Liver (tissue), 8 donors: ENCODE measurements at regions not wholly inside any gene's neighbourhood (a gene's known extent, or its start where the extent isn't known, plus 50 kb on each side); places are given as distances from the start of the nearest gene placed in this dataset.
"Not testable (repeated sequence)": the region's sequence is repeated elsewhere in the genome, so short reads cannot be mapped to it uniquely, and the experiment has no call there.

ENCODE experiments used
- DNase-seq: peaks from one replicate; pipeline ENCODE4 v3.0.0-alpha.2; 2017; ENCODE audit warnings: low spot score
- H3K27ac ChIP-seq, 2 donors: one replicate each; pipeline ENCODE4 v1.7.0; 2013; ENCODE audit warnings: inconsistent platforms in 2 of 2, low read length in 2 of 2, control low read depth in 1 of 2, low read depth in 1 of 2, mild to moderate bottlenecking in 1 of 2
- H3K27me3 ChIP-seq, 4 donors: one replicate each; pipeline versions ENCODE4 v1.6.1 to v1.7.0; 2013; ENCODE audit warnings: low read length in 3 of 4, inconsistent platforms in 1 of 4, mild to moderate bottlenecking in 1 of 4, moderate library complexity in 1 of 4; ENCODE audit not compliant: control insufficient read depth in 4 of 4, insufficient read depth in 4 of 4
- H3K36me3 ChIP-seq, 4 donors: one replicate each; pipeline versions ENCODE4 v1.6.1 to v1.7.0; 2013; ENCODE audit warnings: low read length in 3 of 4, mild to moderate bottlenecking in 3 of 4, low read depth in 1 of 4, moderate library complexity in 1 of 4; ENCODE audit not compliant: control insufficient read depth in 4 of 4, insufficient read depth in 3 of 4
- H3K4me1 ChIP-seq, 4 donors: one replicate each; pipeline versions ENCODE4 v1.6.1 to v1.7.0; 2013; ENCODE audit warnings: low read length in 3 of 4, mild to moderate bottlenecking in 3 of 4, moderate library complexity in 1 of 4; ENCODE audit not compliant: control insufficient read depth in 4 of 4, insufficient read depth in 4 of 4
- H3K4me3 ChIP-seq, 3 donors: one replicate each; pipeline versions ENCODE4 v1.6.1 to v1.7.0; 2013; ENCODE audit warnings: low read length in 3 of 3, control low read depth in 1 of 3, low read depth in 1 of 3, mild to moderate bottlenecking in 1 of 3
- H3K9ac ChIP-seq, 2 donors: one replicate each; pipeline ENCODE4 v1.7.0; 2013; ENCODE audit warnings: low read length in 2 of 2, mild to moderate bottlenecking in 2 of 2, moderate library complexity in 2 of 2, control low read depth in 1 of 2, low read depth in 1 of 2
- H3K9me3 ChIP-seq, 4 donors: one replicate each; pipeline versions ENCODE4 v1.6.1 to v1.7.0; 2013; ENCODE audit warnings: low read length in 3 of 4; ENCODE audit not compliant: control insufficient read depth in 4 of 4
- ATF3 ChIP-seq: IDR thresholded peaks from 2 replicates; pipeline ENCODE4 v1.6.1; 2016; ENCODE audit warnings: antibody characterized with exemption
- CTCF ChIP-seq: fragments of 150-350 bp; IDR thresholded peaks from 2 replicates; pipeline ENCODE4 v1.5.1; 2017; ENCODE audit warnings: improper control_type of control experiment, low read depth, low read length; ENCODE audit not compliant: missing input control
- FOXA1 ChIP-seq: IDR thresholded peaks from 2 replicates; pipeline ENCODE4 v1.6.1; 2016; ENCODE audit warnings: antibody characterized with exemption
- GABPA ChIP-seq, 2 donors: IDR thresholded peaks in 1 of 2; conservative IDR thresholded peaks in 1 of 2; 2 replicates each; pipeline ENCODE4 v1.6.1; 2016; ENCODE audit warnings: antibody characterized with exemption in 2 of 2, mild to moderate bottlenecking in 1 of 2, moderate library complexity in 1 of 2
- HNF4A ChIP-seq, 2 donors: conservative IDR thresholded peaks; 2 replicates each; pipeline ENCODE4 v1.6.1; 2016; ENCODE audit warnings: antibody characterized with exemption in 2 of 2, mild to moderate bottlenecking in 2 of 2
- HNF4G ChIP-seq: IDR thresholded peaks from 2 replicates; pipeline ENCODE4 v1.6.1; 2016; ENCODE audit warnings: antibody characterized with exemption
- JUND ChIP-seq, 2 donors: IDR thresholded peaks; 2 replicates each; pipeline ENCODE4 v1.6.1; 2016; ENCODE audit warnings: antibody characterized with exemption in 2 of 2
- MAX ChIP-seq: IDR thresholded peaks from 2 replicates; pipeline ENCODE4 v1.6.1; 2016; ENCODE audit warnings: antibody characterized with exemption
- NR2F2 ChIP-seq: IDR thresholded peaks from 2 replicates; pipeline ENCODE4 v1.6.1; 2016; ENCODE audit warnings: antibody characterized with exemption
- REST ChIP-seq: IDR thresholded peaks from 2 replicates; pipeline ENCODE4 v1.6.1; 2016; ENCODE audit warnings: antibody characterized with exemption, mild to moderate bottlenecking
- SP1 ChIP-seq: IDR thresholded peaks from 2 replicates; pipeline ENCODE4 v1.6.1; 2018; ENCODE audit warnings: antibody characterized with exemption, mild to moderate bottlenecking
- YY1 ChIP-seq: IDR thresholded peaks from 2 replicates; pipeline ENCODE4 v1.6.1; 2016; ENCODE audit warnings: antibody characterized with exemption, mild to moderate bottlenecking
- ZBTB33 ChIP-seq: IDR thresholded peaks from 2 replicates; pipeline ENCODE4 v1.6.1; 2016; ENCODE audit warnings: antibody characterized with exemption
- WGBS: extraction: QIAGEN DNeasy Blood & Tissue Kit; methylation state at CpG from one replicate; pipeline ENCODE4 v1.1.7; 2013; 5-methylcytosine and 5-hydroxymethylcytosine counted together
- donor health status: healthy.
- donor health status: healthy.
- donor health status: healthy.
- donor health status: healthy.
- donor health status: healthy.

GRCh38 chr21:31795992-31796391 is 64.1 kb upstream of the SCAF4 start (continued):
- no peak for TF ChIP-seq ATF3

GRCh38 chr21:31790420-31790819 is 58.5 kb upstream of the SCAF4 start:
- not testable (repeated sequence) for H3K36me3 ChIP-seq, H3K4me1 ChIP-seq, H3K27me3 ChIP-seq, DNase-seq, H3K9me3 ChIP-seq, H3K9ac ChIP-seq, H3K27ac ChIP-seq, H3K4me3 ChIP-seq
- 92% methylated on average over 5 of the region's 5 CpGs for WGBS

GRCh38 chr21:31788581-31788980 is 56.7 kb upstream of the SCAF4 start:
- H3K9me3 ChIP-seq: no peaks in the 10 kb centered on the region
- H3K27ac ChIP-seq: no peak overlapping the region
- H3K4me1 ChIP-seq: no peaks in the 10 kb centered on the region
- TF ChIP-seq YY1: no peak
- no peak for TF ChIP-seq MAX
- TF ChIP-seq CTCF: no peak
- TF ChIP-seq JUND (IDR thresholded peaks at IDR 0.05): no peak
- 95% methylated on average over 4 of the region's 4 CpGs for WGBS
- no peak for DNase-seq
- no peak overlapping the region for H3K9ac ChIP-seq
- no peak overlapping the region for H3K4me3 ChIP-seq
- no peaks in the 10 kb centered on the region for H3K27me3 ChIP-seq
- no peaks in the 10 kb centered on the region for H3K36me3 ChIP-seq

GRCh38 chr21:31787691-31788090 is 55.8 kb upstream of the SCAF4 start:
- not testable (repeated sequence) for DNase-seq

GRCh38 chr21:31786164-31786920 is 54.4 kb upstream of the SCAF4 start:
- no peaks in the 10 kb centered on the region for H3K9me3 ChIP-seq
- TF ChIP-seq HNF4G: no peak
- TF ChIP-seq GABPA (IDR thresholded peaks at IDR 0.05 in 1 of 2, conservative IDR thresholded peaks at IDR 0.05 in 1 of 2): no peak
- no peak for TF ChIP-seq NR2F2
- no peak for TF ChIP-seq ZBTB33
- TF ChIP-seq REST: no peak
- TF ChIP-seq ATF3: no peak
- no peak for TF ChIP-seq FOXA1
- no peak for TF ChIP-seq HNF4A (conservative IDR thresholded peaks at IDR 0.05)
- no peak for TF ChIP-seq YY1
- no peak for TF ChIP-seq SP1
- TF ChIP-seq JUND (IDR thresholded peaks at IDR 0.05): no peak

More at GRCh38 chr21:31787691-31788090, 55.8 kb upstream of the SCAF4 start:
- not testable (repeated sequence) for H3K4me3 ChIP-seq, H3K9me3 ChIP-seq, H3K9ac ChIP-seq, H3K4me1 ChIP-seq, H3K27me3 ChIP-seq, H3K27ac ChIP-seq, H3K36me3 ChIP-seq
- WGBS: 77% methylated on average over 7 of the region's 7 CpGs

More at GRCh38 chr21:31786164-31786920, 54.4 kb upstream of the SCAF4 start:
- H3K9ac ChIP-seq: no peak overlapping the region
- no peak overlapping the region for H3K4me3 ChIP-seq
- WGBS: 69% methylated on average over 4 of the region's 4 CpGs
- H3K27me3 ChIP-seq: no peaks in the 10 kb centered on the region
- DNase-seq: no peak
- H3K27ac ChIP-seq: no peak overlapping the region
- no peaks in the 10 kb centered on the region for H3K4me1 ChIP-seq
- no peaks in the 10 kb centered on the region for H3K36me3 ChIP-seq
